ENCODE measurements at regions not wholly inside any gene's neighbourhood (a gene's known extent, or its start where the extent isn't known, plus 50 kb on each side); places are given as distances from the start of the nearest gene placed in this dataset.

- TF ChIP-seq POLR2A (IDR thresholded peaks at IDR 0.05), result no peak
- TF ChIP-seq EP300 (IDR thresholded peaks at IDR 0.05), result no peak
- no peak for TF ChIP-seq POLR2AphosphoS5 (IDR thresholded peaks at IDR 0.05)
- no peak for TF ChIP-seq CTCF (IDR thresholded peaks at IDR 0.05)
- Histone ChIP-seq H3K9me3 (no peaks in the 10 kb centered on the region), H3K4me3 (no peak overlapping the region), H3K36me3 (no peaks in the 10 kb centered on the region), H3K4me1 (no peaks in the 10 kb centered on the region), H3K27me3 (no peaks in the 10 kb centered on the region), H3K27ac (no peak overlapping the region)
- DNase-seq (ENCODE audit: low spot score in 2 of 2), result no peak
- WGBS, result 78% methylated on average over 7 of the region's 7 CpGs
Observed at GRCh38 chr9:90555351-90556057, 87.1 kb downstream of the DIRAS2 start.

- no peaks in the 10 kb centered on the region for H3K9me3 ChIP-seq
- H3K27me3 ChIP-seq, result no peaks in the 10 kb centered on the region
- no peak for DNase-seq (ENCODE audit: low spot score in 2 of 2)
- no peak for TF ChIP-seq EP300 (IDR thresholded peaks at IDR 0.05)
- TF ChIP-seq CTCF (IDR thresholded peaks at IDR 0.05), result no peak
- no peak for TF ChIP-seq POLR2A (IDR thresholded peaks at IDR 0.05)
- no peak for TF ChIP-seq POLR2AphosphoS5 (IDR thresholded peaks at IDR 0.05)
- H3K4me3 ChIP-seq, result no peak overlapping the region
- H3K27ac ChIP-seq, result no peak overlapping the region
- no peaks in the 10 kb centered on the region for H3K36me3 ChIP-seq
- no peaks in the 10 kb centered on the region for H3K4me1 ChIP-seq
- WGBS, result 83% methylated on average over 5 of the region's 5 CpGs
Observed at GRCh38 chr9:90556897-90557675, 85.5 kb downstream of the DIRAS2 start.

GRCh38 chr9:90559075-90560073 is 83.2 kb downstream of the DIRAS2 start:
- no peaks in the 10 kb centered on the region for H3K4me1 ChIP-seq
- H3K36me3 ChIP-seq, result no peaks in the 10 kb centered on the region
- no peaks in the 10 kb centered on the region for H3K27me3 ChIP-seq
- H3K9me3 ChIP-seq, result no peaks in the 10 kb centered on the region
- no peak for DNase-seq (ENCODE audit: low spot score in 2 of 2)
- WGBS, result 74% methylated on average over 9 of the region's 9 CpGs
- H3K27ac ChIP-seq, result no peak overlapping the region
- H3K4me3 ChIP-seq, result no peak overlapping the region
- TF ChIP-seq POLR2A (IDR thresholded peaks at IDR 0.05) (no peak), CTCF (IDR thresholded peaks at IDR 0.05) (no peak), EP300 (IDR thresholded peaks at IDR 0.05) (no peak), POLR2AphosphoS5 (IDR thresholded peaks at IDR 0.05) (no peak)

Data from suprapubic skin (tissue), 4 donors.